Panc1 (cell line): ENCODE measurements at regions not wholly inside any gene's neighbourhood (a gene's known extent, or its start where the extent isn't known, plus 50 kb on each side); places are given as distances from the start of the nearest gene placed in this dataset.

ENCODE experiments used
- CTCF ChIP-seq: fragments of 450-650 bp; IDR thresholded peaks from 2 replicates; pipeline ENCODE4 v1.5.1; 2017; ENCODE audit warnings: mild to moderate bottlenecking
- POLR2AphosphoS5 ChIP-seq: IDR thresholded peaks from 2 replicates; pipeline ENCODE4 v1.6.1; 2012; ENCODE audit warnings: mild to moderate bottlenecking, low read depth, low read length, moderate library complexity

GRCh38 chr6:12403201-12403826 lies 113.2 kb downstream of the EDN1 start:
- no peak for TF ChIP-seq CTCF
- no peak for TF ChIP-seq POLR2AphosphoS5
